GM19240 (cell line): ENCODE measurements at regions not wholly inside any gene's neighbourhood (a gene's known extent, or its start where the extent isn't known, plus 50 kb on each side); places are given as distances from the start of the nearest gene placed in this dataset.

Experiments used
- DNase-seq: peaks from one replicate; pipeline ENCODE4 v3.0.0; 2011; ENCODE audit warnings: low spot score; ENCODE audit not compliant: insufficient read length

- no peak for DNase-seq
Measured at GRCh38 chr11:32200136-32200847, 109.4 kb downstream of the RCN1 start.

- no peak for DNase-seq
Measured at GRCh38 chr11:32204751-32205150, 113.9 kb downstream of the RCN1 start.

GRCh38 chr11:32210556-32210955 lies 119.7 kb downstream of the RCN1 start:
- DNase-seq, result no peak

GRCh38 chr11:32213223-32213622 lies 122.3 kb downstream of the RCN1 start:
- no peak for DNase-seq

GRCh38 chr11:32215157-32215556 lies 124.3 kb downstream of the RCN1 start:
- no peak for DNase-seq

- no peak for DNase-seq
Measured at GRCh38 chr11:32216749-32217148, 125.9 kb downstream of the RCN1 start.

GRCh38 chr11:32219320-32219719 lies 128.4 kb downstream of the RCN1 start:
- no peak for DNase-seq

GRCh38 chr11:32221476-32222032 lies 130.7 kb downstream of the RCN1 start:
- no peak for DNase-seq

GRCh38 chr11:32224580-32224979 lies 133.7 kb downstream of the RCN1 start:
- DNase-seq, result no peak

GRCh38 chr11:32225571-32226285 lies 134.9 kb downstream of the RCN1 start:
- DNase-seq, result no peak

- no peak for DNase-seq
Measured at GRCh38 chr11:32226480-32226879, 135.6 kb downstream of the RCN1 start.

GRCh38 chr11:32229576-32230240 lies 138.8 kb downstream of the RCN1 start:
- DNase-seq, result no peak

- peak; percentile 20 for DNase-seq
Measured at GRCh38 chr11:32231909-32232493, 141.1 kb downstream of the RCN1 start.

- DNase-seq, result no peak
Measured at GRCh38 chr11:32232516-32232915, 141.6 kb downstream of the RCN1 start.

- DNase-seq, result no peak
Measured at GRCh38 chr11:32233276-32233675, 142.4 kb downstream of the RCN1 start.

- no peak for DNase-seq
Measured at GRCh38 chr11:32233928-32234327, 143.1 kb downstream of the RCN1 start.

- no peak for DNase-seq
Measured at GRCh38 chr11:32244453-32244852, 153.6 kb downstream of the RCN1 start.

GRCh38 chr11:32253706-32254105 lies 162.8 kb downstream of the RCN1 start:
- DNase-seq, result no peak

- no peak for DNase-seq
Measured at GRCh38 chr11:32255841-32256240, 165.0 kb downstream of the RCN1 start.

- no peak for DNase-seq
Measured at GRCh38 chr11:32256466-32256865, 165.6 kb downstream of the RCN1 start.

GRCh38 chr11:32259641-32260081 lies 168.8 kb downstream of the RCN1 start:
- DNase-seq, result no peak

GRCh38 chr11:32262367-32262766 lies 171.5 kb downstream of the RCN1 start:
- no peak for DNase-seq
